Memory B cell (primary cell): ENCODE measurements at regions not wholly inside any gene's neighbourhood (a gene's known extent, or its start where the extent isn't known, plus 50 kb on each side); places are given as distances from the start of the nearest gene placed in this dataset.

Experiments used
- ATAC-seq: fragments of 150-1000 bp; cut with Tn5 transposase; 2 replicates; pipeline ENCODE4 v1.10.0; 2021; ENCODE audit warnings: low read depth, mild to moderate bottlenecking, moderate library complexity
- DNase-seq, 2 donors: peaks; one replicate each; pipeline ENCODE4 v3.0.0; 2022; ENCODE audit warnings: low spot score in 2 of 2
- H3K27ac Mint-ChIP-seq: one replicate; pipeline ENCODE4 v1.8.0; 2022; ENCODE audit warnings: mild to moderate bottlenecking, moderate library complexity, mixed read lengths
- H3K27me3 Mint-ChIP-seq: one replicate; pipeline ENCODE4 v1.8.0; 2022; ENCODE audit warnings: mixed read lengths
- H3K36me3 Mint-ChIP-seq: one replicate; pipeline ENCODE4 v1.8.0; 2022; ENCODE audit warnings: mild to moderate bottlenecking, mixed read lengths
- H3K4me1 Mint-ChIP-seq: one replicate; pipeline ENCODE4 v1.8.0; 2022; ENCODE audit warnings: mixed read lengths
- H3K4me3 Mint-ChIP-seq: one replicate; pipeline ENCODE4 v1.8.0; 2022; ENCODE audit warnings: mild to moderate bottlenecking, moderate library complexity, mixed read lengths
- H3K9me3 Mint-ChIP-seq: one replicate; pipeline ENCODE4 v1.8.0; 2022; ENCODE audit warnings: mixed read lengths

GRCh38 chr15:81483496-81483895 lies 109.5 kb upstream of the TMC3 start:
- Mint-ChIP-seq H3K27me3 (peaks cover 11% of the 10 kb centered on the region), H3K27ac (no peak overlapping the region), H3K4me3 (no peak overlapping the region), H3K4me1 (no peaks in the 10 kb centered on the region), H3K36me3 (no peaks in the 10 kb centered on the region), H3K9me3 (no peaks in the 10 kb centered on the region)
- ATAC-seq (no peak), DNase-seq (no peak)

- ATAC-seq: no peak
- peaks cover 7% of the 10 kb centered on the region for H3K27me3 Mint-ChIP-seq
- H3K4me3 Mint-ChIP-seq: no peak overlapping the region
Observed at GRCh38 chr15:81481346-81481745, 107.3 kb upstream of the TMC3 start.

GRCh38 chr15:81480645-81481053 lies 106.6 kb upstream of the TMC3 start:
- H3K27me3 Mint-ChIP-seq: peaks cover 7% of the 10 kb centered on the region
- peak; percentile 50 for ATAC-seq
- no peak overlapping the region for H3K4me3 Mint-ChIP-seq
- H3K27ac Mint-ChIP-seq: no peak overlapping the region
- no peaks in the 10 kb centered on the region for H3K4me1 Mint-ChIP-seq
- no peaks in the 10 kb centered on the region for H3K36me3 Mint-ChIP-seq
- H3K9me3 Mint-ChIP-seq: no peaks in the 10 kb centered on the region
- DNase-seq: peak; percentile 45 to 65

More at GRCh38 chr15:81481346-81481745, 107.3 kb upstream of the TMC3 start:
- no peaks in the 10 kb centered on the region for H3K9me3 Mint-ChIP-seq
- no peaks in the 10 kb centered on the region for H3K36me3 Mint-ChIP-seq
- no peaks in the 10 kb centered on the region for H3K4me1 Mint-ChIP-seq
- DNase-seq: no peak
- H3K27ac Mint-ChIP-seq: no peak overlapping the region

DNA sequence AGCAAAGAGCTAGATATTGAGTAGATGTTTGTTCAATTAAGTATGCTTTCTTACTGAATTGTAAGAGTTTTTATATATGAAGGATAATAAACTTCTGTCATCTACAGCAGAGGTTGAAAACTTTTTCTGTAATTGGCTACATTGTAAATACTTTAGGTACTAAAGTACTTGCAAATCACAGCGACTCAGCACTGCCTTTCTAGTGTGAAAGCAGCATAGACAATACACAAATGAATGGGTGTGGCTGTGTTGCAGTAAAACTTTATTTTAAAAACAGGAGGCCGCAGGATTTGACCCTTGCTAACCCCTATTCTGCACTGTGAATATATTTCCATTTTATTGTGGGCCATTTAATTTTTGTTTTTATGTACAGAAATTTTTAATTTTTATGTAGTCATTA lies 104.3 kb upstream of the TMC3 start:
- no peaks in the 10 kb centered on the region for H3K36me3 Mint-ChIP-seq
- ATAC-seq (no peak), DNase-seq (no peak)
- no peak overlapping the region for H3K27ac Mint-ChIP-seq
- no peaks in the 10 kb centered on the region for H3K4me1 Mint-ChIP-seq
- H3K27me3 Mint-ChIP-seq: peaks cover 7% of the 10 kb centered on the region
- no peaks in the 10 kb centered on the region for H3K9me3 Mint-ChIP-seq
- no peak overlapping the region for H3K4me3 Mint-ChIP-seq

- H3K27me3 Mint-ChIP-seq: peaks cover 10% of the 10 kb centered on the region
- H3K9me3 Mint-ChIP-seq: no peaks in the 10 kb centered on the region
- ATAC-seq (no peak), DNase-seq (no peak)
- H3K4me3 Mint-ChIP-seq: no peak overlapping the region
- H3K36me3 Mint-ChIP-seq: no peaks in the 10 kb centered on the region
- H3K27ac Mint-ChIP-seq: no peak overlapping the region
- H3K4me1 Mint-ChIP-seq: no peaks in the 10 kb centered on the region
Observed at GRCh38 chr15:81475926-81476325, 101.9 kb upstream of the TMC3 start.

DNA sequence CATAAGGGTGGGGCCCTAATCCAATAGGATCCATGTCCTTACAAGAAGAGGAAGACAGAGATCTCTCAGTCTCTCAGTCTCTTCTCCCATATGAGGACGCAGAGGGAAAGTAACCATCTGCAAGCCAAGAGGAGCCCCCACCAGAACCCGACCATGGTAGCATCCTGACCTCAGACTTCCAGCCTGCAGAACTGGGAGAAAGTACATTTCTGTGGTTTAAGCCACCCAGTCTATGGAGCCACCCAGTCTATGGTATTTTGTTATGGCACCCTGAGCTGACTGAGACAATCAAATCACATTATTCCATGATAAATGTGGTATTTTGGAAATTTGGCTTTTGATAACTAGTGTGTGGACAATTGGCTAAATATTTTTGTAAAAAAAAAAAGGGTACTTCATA lies 101.5 kb upstream of the TMC3 start:
- no peaks in the 10 kb centered on the region for H3K9me3 Mint-ChIP-seq
- H3K4me1 Mint-ChIP-seq: no peaks in the 10 kb centered on the region
- H3K27me3 Mint-ChIP-seq: peaks cover 10% of the 10 kb centered on the region
- no peak overlapping the region for H3K27ac Mint-ChIP-seq
- DNase-seq (no peak), ATAC-seq (no peak)
- no peaks in the 10 kb centered on the region for H3K36me3 Mint-ChIP-seq
- no peak overlapping the region for H3K4me3 Mint-ChIP-seq

DNA sequence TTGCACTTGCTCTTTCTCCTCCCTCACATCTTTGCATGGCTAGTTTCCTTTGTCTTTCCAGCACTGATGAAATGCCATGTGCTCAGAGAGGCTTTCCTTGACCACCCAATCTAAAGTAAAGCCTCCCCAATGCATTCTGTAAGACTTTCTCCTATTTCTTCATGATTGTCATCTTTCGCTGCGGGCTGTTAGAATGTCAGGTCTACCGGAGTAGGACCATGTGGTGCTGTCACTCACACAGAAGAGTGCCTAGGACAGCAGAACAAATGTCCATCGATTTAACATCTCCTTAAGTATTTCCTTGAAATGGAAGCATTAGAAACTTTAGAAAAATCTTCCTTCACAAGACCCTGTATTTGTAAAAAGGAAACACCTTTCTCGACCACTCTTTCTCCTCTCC lies 99.9 kb upstream of the TMC3 start:
- no peak for ATAC-seq
- Mint-ChIP-seq H3K27ac (no peak overlapping the region), H3K27me3 (peaks cover 6% of the 10 kb centered on the region), H3K4me1 (no peaks in the 10 kb centered on the region), H3K9me3 (no peaks in the 10 kb centered on the region), H3K36me3 (no peaks in the 10 kb centered on the region), H3K4me3 (no peak overlapping the region)
- DNase-seq: no peak

- H3K36me3 Mint-ChIP-seq: no peaks in the 10 kb centered on the region
- H3K4me1 Mint-ChIP-seq: no peaks in the 10 kb centered on the region
- H3K9me3 Mint-ChIP-seq: no peaks in the 10 kb centered on the region
- peaks cover 6% of the 10 kb centered on the region for H3K27me3 Mint-ChIP-seq
- H3K4me3 Mint-ChIP-seq: no peak overlapping the region
- DNase-seq (no peak), ATAC-seq (no peak)
- H3K27ac Mint-ChIP-seq: no peak overlapping the region
Observed at GRCh38 chr15:81473177-81473576, 99.2 kb upstream of the TMC3 start.

DNA sequence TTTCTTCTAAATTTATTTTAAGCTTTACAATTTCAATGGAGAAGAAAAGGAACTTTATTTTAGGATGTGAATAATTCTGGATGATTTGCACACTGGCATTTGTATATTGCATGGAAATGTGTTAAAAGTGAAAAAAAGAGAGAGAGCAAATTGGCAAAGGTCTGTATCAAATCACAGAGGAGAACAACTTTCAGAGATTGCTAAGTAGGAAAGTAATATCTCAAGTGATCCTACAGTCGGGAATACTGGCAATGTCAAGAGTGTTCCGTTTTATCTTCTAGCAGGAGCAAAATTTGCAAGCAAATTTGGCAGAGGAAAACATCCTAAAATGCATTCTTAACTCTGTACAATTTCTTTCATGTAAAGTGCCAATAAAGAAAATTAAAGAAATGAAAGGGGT lies 97.1 kb upstream of the TMC3 start:
- Mint-ChIP-seq H3K4me3 (no peak overlapping the region), H3K27ac (no peak overlapping the region), H3K27me3 (peaks cover 11% of the 10 kb centered on the region), H3K36me3 (no peaks in the 10 kb centered on the region), H3K4me1 (no peaks in the 10 kb centered on the region), H3K9me3 (peaks cover 3% of the 10 kb centered on the region)
- ATAC-seq: no peak
- DNase-seq: no peak

- ATAC-seq (no peak), DNase-seq (no peak)
- peaks cover 9% of the 10 kb centered on the region for H3K9me3 Mint-ChIP-seq
- H3K36me3 Mint-ChIP-seq: peaks cover 5% of the 10 kb centered on the region
- H3K27ac Mint-ChIP-seq: no peak overlapping the region
- no peak overlapping the region for H3K4me3 Mint-ChIP-seq
- H3K27me3 Mint-ChIP-seq: peaks cover 13% of the 10 kb centered on the region
- no peaks in the 10 kb centered on the region for H3K4me1 Mint-ChIP-seq
Observed at GRCh38 chr15:81469154-81469553, 95.1 kb upstream of the TMC3 start.

DNA sequence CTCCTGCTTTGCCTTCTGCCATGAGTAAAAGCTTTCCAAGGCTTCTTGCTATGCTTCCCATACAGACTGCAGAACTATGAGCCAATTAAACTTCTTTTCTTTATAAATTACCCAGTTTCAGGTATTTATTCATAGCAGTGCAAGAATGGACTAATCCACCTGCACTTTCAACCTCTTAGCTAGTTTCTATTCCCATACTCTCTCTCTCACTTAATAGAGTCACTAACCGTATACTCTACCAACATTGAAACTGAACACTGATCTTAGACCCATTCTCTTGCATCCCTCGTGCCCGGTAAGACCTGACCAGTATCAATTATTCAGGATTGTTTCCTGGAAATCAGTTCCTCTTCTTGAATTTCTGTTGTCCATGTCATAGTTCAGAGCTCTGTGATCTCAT lies 92.7 kb upstream of the TMC3 start:
- peaks cover 20% of the 10 kb centered on the region for H3K9me3 Mint-ChIP-seq
- DNase-seq (no peak), ATAC-seq (no peak)
- H3K4me3 Mint-ChIP-seq: no peak overlapping the region
- peaks cover 13% of the 10 kb centered on the region for H3K27me3 Mint-ChIP-seq
- H3K27ac Mint-ChIP-seq: no peak overlapping the region
- H3K36me3 Mint-ChIP-seq: peaks cover 12% of the 10 kb centered on the region
- no peaks in the 10 kb centered on the region for H3K4me1 Mint-ChIP-seq

DNA sequence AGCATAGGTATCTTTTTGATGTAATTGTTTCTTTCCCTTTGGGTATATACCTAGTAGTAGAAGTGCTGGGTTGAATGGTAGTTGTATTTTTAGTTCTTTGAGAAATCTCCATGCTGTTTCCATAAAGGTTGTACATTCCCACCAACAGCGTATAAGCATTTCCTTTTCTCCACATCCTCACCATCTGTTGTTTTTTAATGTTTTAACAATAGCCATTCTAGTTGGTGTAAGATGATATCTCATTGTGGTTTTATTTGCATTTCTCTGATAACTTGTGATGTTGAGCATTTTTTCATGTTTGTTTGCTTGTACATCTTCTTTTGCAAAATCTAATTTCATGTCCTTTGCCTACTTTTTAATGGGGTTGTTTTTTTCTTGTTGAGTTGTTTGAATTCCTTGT lies 80.0 kb upstream of the TMC3 start:
- no peak for DNase-seq
- Mint-ChIP-seq H3K9me3 (peaks cover 5% of the 10 kb centered on the region), H3K4me1 (peaks cover 2% of the 10 kb centered on the region), H3K27ac (no peak overlapping the region), H3K4me3 (no peak overlapping the region), H3K27me3 (no peaks in the 10 kb centered on the region), H3K36me3 (no peaks in the 10 kb centered on the region)
- no peak for ATAC-seq

- peaks cover 2% of the 10 kb centered on the region for H3K9me3 Mint-ChIP-seq
- H3K36me3 Mint-ChIP-seq: no peaks in the 10 kb centered on the region
- DNase-seq (no peak), ATAC-seq (no peak)
- no peak overlapping the region for H3K4me3 Mint-ChIP-seq
- H3K27ac Mint-ChIP-seq: no peak overlapping the region
- peaks cover 1% of the 10 kb centered on the region for H3K27me3 Mint-ChIP-seq
- H3K4me1 Mint-ChIP-seq: no peaks in the 10 kb centered on the region
Observed at GRCh38 chr15:81450721-81451120, 76.7 kb upstream of the TMC3 start.

- peaks cover 1% of the 10 kb centered on the region for H3K27me3 Mint-ChIP-seq
- H3K9me3 Mint-ChIP-seq: peaks cover 5% of the 10 kb centered on the region
- no peak for DNase-seq
- H3K4me3 Mint-ChIP-seq: no peak overlapping the region
- H3K4me1 Mint-ChIP-seq: no peaks in the 10 kb centered on the region
- no peak for ATAC-seq
- H3K27ac Mint-ChIP-seq: no peak overlapping the region
- no peaks in the 10 kb centered on the region for H3K36me3 Mint-ChIP-seq
Observed at GRCh38 chr15:81449836-81450474, 75.9 kb upstream of the TMC3 start.

GRCh38 chr15:81443040-81443820 lies 69.2 kb upstream of the TMC3 start:
- Mint-ChIP-seq H3K4me3 (no peak overlapping the region), H3K27me3 (peaks cover 7% of the 10 kb centered on the region), H3K4me1 (no peaks in the 10 kb centered on the region), H3K9me3 (peaks cover 6% of the 10 kb centered on the region), H3K27ac (no peak overlapping the region), H3K36me3 (no peaks in the 10 kb centered on the region)
- no peak for DNase-seq
- no peak for ATAC-seq
